ENCODE measurements at regions not wholly inside any gene's neighbourhood (a gene's known extent, or its start where the extent isn't known, plus 50 kb on each side); places are given as distances from the start of the nearest gene placed in this dataset.

DNA sequence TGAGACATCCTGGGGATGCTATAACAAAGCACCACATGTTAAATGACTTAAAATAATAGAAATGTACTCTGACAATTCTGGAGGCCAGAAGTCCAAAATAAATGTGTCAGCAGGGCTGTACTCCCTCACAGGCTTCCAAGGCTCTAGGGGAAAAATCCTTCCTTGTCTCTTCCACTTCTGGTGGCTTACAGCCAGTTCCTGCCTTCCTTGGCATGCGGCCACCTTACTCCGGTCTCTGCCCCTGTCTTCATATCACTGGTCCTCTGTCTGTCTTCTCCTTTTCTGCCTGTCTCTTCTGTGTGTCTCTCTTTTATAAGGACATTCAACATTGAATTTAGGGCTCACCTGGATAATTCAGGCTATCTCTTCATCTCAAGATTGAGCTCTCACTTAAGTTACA, 155.3 kb upstream of the SYNCRIP start:
- H3K4me3 ChIP-seq (replicated peaks; ENCODE audit: insufficient read depth, low read length) = no peak overlapping the region
- TF ChIP-seq GABPA (IDR thresholded peaks at IDR 0.05; ENCODE audit: low read depth) = no peak
- TF ChIP-seq SPI1 (IDR thresholded peaks at IDR 0.05; ENCODE audit: borderline replicate concordance, low read depth) = no peak
- TF ChIP-seq, protein P1, sequence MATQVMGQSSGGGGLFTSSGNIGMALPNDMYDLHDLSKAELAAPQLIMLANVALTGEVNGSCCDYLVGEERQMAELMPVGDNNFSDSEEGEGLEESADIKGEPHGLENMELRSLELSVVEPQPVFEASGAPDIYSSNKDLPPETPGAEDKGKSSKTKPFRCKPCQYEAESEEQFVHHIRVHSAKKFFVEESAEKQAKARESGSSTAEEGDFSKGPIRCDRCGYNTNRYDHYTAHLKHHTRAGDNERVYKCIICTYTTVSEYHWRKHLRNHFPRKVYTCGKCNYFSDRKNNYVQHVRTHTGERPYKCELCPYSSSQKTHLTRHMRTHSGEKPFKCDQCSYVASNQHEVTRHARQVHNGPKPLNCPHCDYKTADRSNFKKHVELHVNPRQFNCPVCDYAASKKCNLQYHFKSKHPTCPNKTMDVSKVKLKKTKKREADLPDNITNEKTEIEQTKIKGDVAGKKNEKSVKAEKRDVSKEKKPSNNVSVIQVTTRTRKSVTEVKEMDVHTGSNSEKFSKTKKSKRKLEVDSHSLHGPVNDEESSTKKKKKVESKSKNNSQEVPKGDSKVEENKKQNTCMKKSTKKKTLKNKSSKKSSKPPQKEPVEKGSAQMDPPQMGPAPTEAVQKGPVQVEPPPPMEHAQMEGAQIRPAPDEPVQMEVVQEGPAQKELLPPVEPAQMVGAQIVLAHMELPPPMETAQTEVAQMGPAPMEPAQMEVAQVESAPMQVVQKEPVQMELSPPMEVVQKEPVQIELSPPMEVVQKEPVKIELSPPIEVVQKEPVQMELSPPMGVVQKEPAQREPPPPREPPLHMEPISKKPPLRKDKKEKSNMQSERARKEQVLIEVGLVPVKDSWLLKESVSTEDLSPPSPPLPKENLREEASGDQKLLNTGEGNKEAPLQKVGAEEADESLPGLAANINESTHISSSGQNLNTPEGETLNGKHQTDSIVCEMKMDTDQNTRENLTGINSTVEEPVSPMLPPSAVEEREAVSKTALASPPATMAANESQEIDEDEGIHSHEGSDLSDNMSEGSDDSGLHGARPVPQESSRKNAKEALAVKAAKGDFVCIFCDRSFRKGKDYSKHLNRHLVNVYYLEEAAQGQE (IDR thresholded peaks at IDR 0.05; ENCODE audit: insufficient replicate concordance, low read depth) = no peak
- TF ChIP-seq, protein P2, sequence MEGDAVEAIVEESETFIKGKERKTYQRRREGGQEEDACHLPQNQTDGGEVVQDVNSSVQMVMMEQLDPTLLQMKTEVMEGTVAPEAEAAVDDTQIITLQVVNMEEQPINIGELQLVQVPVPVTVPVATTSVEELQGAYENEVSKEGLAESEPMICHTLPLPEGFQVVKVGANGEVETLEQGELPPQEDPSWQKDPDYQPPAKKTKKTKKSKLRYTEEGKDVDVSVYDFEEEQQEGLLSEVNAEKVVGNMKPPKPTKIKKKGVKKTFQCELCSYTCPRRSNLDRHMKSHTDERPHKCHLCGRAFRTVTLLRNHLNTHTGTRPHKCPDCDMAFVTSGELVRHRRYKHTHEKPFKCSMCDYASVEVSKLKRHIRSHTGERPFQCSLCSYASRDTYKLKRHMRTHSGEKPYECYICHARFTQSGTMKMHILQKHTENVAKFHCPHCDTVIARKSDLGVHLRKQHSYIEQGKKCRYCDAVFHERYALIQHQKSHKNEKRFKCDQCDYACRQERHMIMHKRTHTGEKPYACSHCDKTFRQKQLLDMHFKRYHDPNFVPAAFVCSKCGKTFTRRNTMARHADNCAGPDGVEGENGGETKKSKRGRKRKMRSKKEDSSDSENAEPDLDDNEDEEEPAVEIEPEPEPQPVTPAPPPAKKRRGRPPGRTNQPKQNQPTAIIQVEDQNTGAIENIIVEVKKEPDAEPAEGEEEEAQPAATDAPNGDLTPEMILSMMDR (IDR thresholded peaks at IDR 0.05; ENCODE audit: insufficient read depth, low read length) = no peak
- TF ChIP-seq POLR2AphosphoS5 (IDR thresholded peaks at IDR 0.05; ENCODE audit: low read depth) = no peak
- no peak overlapping the region for H3K27ac ChIP-seq (replicated peaks)
- no peak for DNase-seq (ENCODE audit: low read depth in 1 of 2, low spot score in 1 of 2)
- peaks cover 5% of the 10 kb centered on the region for H3K27me3 ChIP-seq (ENCODE audit: insufficient read depth, poor library complexity, severe bottlenecking)

DNA sequence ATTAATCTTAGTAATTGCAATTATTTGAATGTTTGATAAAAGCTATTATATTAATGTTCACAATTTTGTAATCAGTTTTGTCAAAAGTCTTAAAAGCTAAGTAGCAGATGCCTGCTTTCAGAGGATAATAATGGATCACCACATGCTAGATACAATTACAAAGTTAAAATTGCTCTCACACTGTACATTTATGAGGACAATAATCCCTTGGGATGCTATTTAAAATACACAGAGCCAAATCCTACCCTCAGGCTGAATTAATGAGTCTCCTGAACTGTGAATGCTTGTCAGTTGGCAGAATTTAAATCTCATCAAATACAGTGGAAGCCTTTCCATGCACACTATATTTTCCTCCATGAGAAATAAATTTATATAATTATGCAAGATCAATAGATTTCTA, 153.3 kb upstream of the SYNCRIP start:
- TF ChIP-seq SPI1 (IDR thresholded peaks at IDR 0.05; ENCODE audit: borderline replicate concordance, low read depth) (no peak), POLR2AphosphoS5 (IDR thresholded peaks at IDR 0.05; ENCODE audit: low read depth) (no peak), GABPA (IDR thresholded peaks at IDR 0.05; ENCODE audit: low read depth) (no peak)
- TF ChIP-seq, protein P2 (IDR thresholded peaks at IDR 0.05; ENCODE audit: insufficient read depth, low read length) = no peak
- TF ChIP-seq, protein P1 (IDR thresholded peaks at IDR 0.05; ENCODE audit: insufficient replicate concordance, low read depth) = no peak
- Histone ChIP-seq H3K4me3 (replicated peaks; ENCODE audit: insufficient read depth, low read length) (no peak overlapping the region), H3K27me3 (ENCODE audit: insufficient read depth, poor library complexity, severe bottlenecking) (peaks cover 5% of the 10 kb centered on the region), H3K27ac (replicated peaks) (no peak overlapping the region)
- no peak for DNase-seq (ENCODE audit: low read depth in 1 of 2, low spot score in 1 of 2)

DNA sequence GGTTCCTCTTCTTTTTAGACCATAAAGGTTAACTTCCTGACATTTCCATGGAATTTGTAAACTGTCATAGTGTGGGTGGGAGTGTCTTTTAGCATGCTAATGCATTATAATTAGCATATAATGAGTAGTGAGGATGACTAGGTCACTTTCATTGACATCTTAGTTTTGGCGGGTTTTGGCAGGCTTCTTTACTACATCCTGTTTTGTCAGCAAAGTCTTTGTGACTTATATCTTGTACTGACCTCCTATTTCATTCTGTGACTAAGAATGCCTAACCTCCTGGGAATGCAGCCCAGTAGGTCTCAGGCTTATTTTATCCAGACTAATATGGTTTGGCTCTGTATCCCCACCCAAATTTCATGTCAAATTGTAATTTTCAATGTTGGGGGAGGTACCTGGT, 149.6 kb upstream of the SYNCRIP start:
- no peak overlapping the region for H3K4me3 ChIP-seq (replicated peaks; ENCODE audit: insufficient read depth, low read length)
- TF ChIP-seq, protein P1 (IDR thresholded peaks at IDR 0.05; ENCODE audit: insufficient replicate concordance, low read depth) = no peak
- TF ChIP-seq GABPA (IDR thresholded peaks at IDR 0.05; ENCODE audit: low read depth) = no peak
- TF ChIP-seq, protein P2 (IDR thresholded peaks at IDR 0.05; ENCODE audit: insufficient read depth, low read length) = no peak
- no peak for TF ChIP-seq POLR2AphosphoS5 (IDR thresholded peaks at IDR 0.05; ENCODE audit: low read depth)
- TF ChIP-seq SPI1 (IDR thresholded peaks at IDR 0.05; ENCODE audit: borderline replicate concordance, low read depth) = no peak
- peaks cover 5% of the 10 kb centered on the region for H3K27me3 ChIP-seq (ENCODE audit: insufficient read depth, poor library complexity, severe bottlenecking)
- H3K27ac ChIP-seq (replicated peaks) = no peak overlapping the region
- no peak for DNase-seq (ENCODE audit: low read depth in 1 of 2, low spot score in 1 of 2)
